MCF 10A (cell line): ENCODE measurements at regions not wholly inside any gene's neighbourhood (a gene's known extent, or its start where the extent isn't known, plus 50 kb on each side); places are given as distances from the start of the nearest gene placed in this dataset.

Source experiments
- BruUV-seq: library from RNA; stranded (reverse); fragments of 400-500 nt; replicated peaks from 2 replicates; lab custom pipeline; 2021; lab: Mats Ljungman, UMichigan
- CTCF ChIA-PET: fragments of 300-600 bp; sonication (Branson Sonifier 250); formaldehyde crosslinking; extraction: SDS; loops from one replicate; lab custom pipeline; 2021; ENCODE audit warnings: antibody characterized with exemption, inconsistent platforms; lab: Yijun Ruan, JAX
- POLR2A ChIA-PET: fragments of 300-600, 350-650 bp; sonication (Branson Sonifier 250); formaldehyde crosslinking; extraction: SDS; loops from one replicate; lab custom pipeline; 2020; ENCODE audit warnings: antibody characterized with exemption, inconsistent platforms; lab: Yijun Ruan, JAX
- DNase-seq: peaks from one replicate; pipeline ENCODE4 v3.0.0-alpha.2; 2018; ENCODE audit not compliant: unreplicated experiment
- H3K27ac Mint-ChIP-seq: one replicate; pipeline ENCODE4 v1.8.0; 2022; ENCODE audit warnings: mild to moderate bottlenecking, low read depth, mixed read lengths; ENCODE audit not compliant: unreplicated experiment
- H3K27me3 Mint-ChIP-seq: one replicate; pipeline ENCODE4 v1.8.0; 2022; ENCODE audit warnings: mixed read lengths; ENCODE audit not compliant: insufficient read depth, unreplicated experiment
- H3K36me3 Mint-ChIP-seq: one replicate; pipeline ENCODE4 v1.8.0; 2022; ENCODE audit warnings: mild to moderate bottlenecking, moderate library complexity, mixed read lengths; ENCODE audit not compliant: insufficient read depth, unreplicated experiment
- H3K4me1 Mint-ChIP-seq: one replicate; pipeline ENCODE4 v1.8.0; 2022; ENCODE audit warnings: mixed read lengths; ENCODE audit not compliant: insufficient read depth, unreplicated experiment
- H3K4me3 Mint-ChIP-seq: one replicate; pipeline ENCODE4 v1.8.0; 2022; ENCODE audit warnings: mild to moderate bottlenecking, moderate library complexity, mixed read lengths; ENCODE audit not compliant: unreplicated experiment
- H3K9me3 Mint-ChIP-seq: one replicate; pipeline ENCODE4 v1.8.0; 2022; ENCODE audit warnings: mixed read lengths; ENCODE audit not compliant: unreplicated experiment
- intact Hi-C: fragments of 100-400 bp; cut with micrococcal nuclease; formaldehyde crosslinking; loops from 2 replicates; pipeline ENCODE4 v1.14.1; 2022
- TF ChIP-seq, protein P1 (sequence below): fragments of 200-600 bp; IDR thresholded peaks from one replicate; pipeline ENCODE4 v1.8.0; 2022; ENCODE audit warnings: antibody characterized with exemption, mild to moderate bottlenecking; ENCODE audit not compliant: unreplicated experiment

DNA sequence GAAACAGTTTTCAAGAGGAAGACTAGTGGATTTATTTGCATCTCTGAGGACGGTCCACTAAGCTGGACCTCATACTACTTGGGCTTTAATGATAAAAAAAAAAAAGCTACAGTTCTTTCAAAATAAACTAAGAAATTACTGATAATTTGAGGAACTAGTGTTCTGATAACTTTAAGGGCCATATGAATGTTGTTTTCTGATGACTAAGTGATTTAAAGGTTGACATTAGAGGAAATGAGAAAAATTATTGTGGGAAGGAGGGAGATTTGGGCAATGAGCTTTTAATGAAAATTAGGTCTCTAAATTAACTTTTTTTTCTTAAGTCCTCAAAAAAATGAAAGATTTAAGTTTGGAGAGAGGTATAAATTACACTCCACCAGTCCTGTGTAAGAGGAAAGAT is 60.8 kb upstream of the IL2 start:
- POLR2A ChIA-PET, result interaction anchor here (0.6 kb wide), 2 partner anchors 344 to 648 kb away, joined by 3 read pairs; no protein-coding TSS in a partner anchor
- no TSS peak for BruUV-seq
- CTCF ChIA-PET, result interaction anchor here (0.6 kb wide), 2 partner anchors 32 to 624 kb away, joined by 3 read pairs; no protein-coding TSS in a partner anchor
- Mint-ChIP-seq H3K4me3 (no peak overlapping the region), H3K4me1 (no peaks in the 10 kb centered on the region), H3K9me3 (no peaks in the 10 kb centered on the region), H3K36me3 (no peaks in the 10 kb centered on the region), H3K27ac (no peak overlapping the region), H3K27me3 (peaks cover 13% of the 10 kb centered on the region)
- DNase-seq, result no peak
- intact Hi-C loops, result no loop called here
- TF ChIP-seq, protein P1, sequence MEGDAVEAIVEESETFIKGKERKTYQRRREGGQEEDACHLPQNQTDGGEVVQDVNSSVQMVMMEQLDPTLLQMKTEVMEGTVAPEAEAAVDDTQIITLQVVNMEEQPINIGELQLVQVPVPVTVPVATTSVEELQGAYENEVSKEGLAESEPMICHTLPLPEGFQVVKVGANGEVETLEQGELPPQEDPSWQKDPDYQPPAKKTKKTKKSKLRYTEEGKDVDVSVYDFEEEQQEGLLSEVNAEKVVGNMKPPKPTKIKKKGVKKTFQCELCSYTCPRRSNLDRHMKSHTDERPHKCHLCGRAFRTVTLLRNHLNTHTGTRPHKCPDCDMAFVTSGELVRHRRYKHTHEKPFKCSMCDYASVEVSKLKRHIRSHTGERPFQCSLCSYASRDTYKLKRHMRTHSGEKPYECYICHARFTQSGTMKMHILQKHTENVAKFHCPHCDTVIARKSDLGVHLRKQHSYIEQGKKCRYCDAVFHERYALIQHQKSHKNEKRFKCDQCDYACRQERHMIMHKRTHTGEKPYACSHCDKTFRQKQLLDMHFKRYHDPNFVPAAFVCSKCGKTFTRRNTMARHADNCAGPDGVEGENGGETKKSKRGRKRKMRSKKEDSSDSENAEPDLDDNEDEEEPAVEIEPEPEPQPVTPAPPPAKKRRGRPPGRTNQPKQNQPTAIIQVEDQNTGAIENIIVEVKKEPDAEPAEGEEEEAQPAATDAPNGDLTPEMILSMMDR, result no peak

DNA sequence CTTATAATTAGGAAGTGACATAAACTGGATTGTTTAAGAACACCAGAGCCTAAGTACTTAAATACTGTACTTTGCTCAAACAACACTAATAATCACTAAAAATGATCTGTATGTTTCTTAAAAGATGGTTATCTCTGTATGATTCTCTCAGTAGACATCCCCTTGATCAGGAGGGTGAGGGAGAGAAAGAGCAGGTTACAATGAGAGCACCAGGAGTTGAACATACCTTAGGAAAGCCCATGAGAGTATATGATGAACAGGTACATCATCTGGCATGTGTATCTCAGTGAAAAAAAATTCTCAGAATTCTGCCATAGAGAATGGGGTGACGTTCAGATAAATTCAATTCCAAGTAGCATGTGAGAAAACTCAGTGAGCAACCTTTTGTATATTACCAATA is 59.9 kb upstream of the IL2 start:
- intact Hi-C loops, result no loop called here

DNA sequence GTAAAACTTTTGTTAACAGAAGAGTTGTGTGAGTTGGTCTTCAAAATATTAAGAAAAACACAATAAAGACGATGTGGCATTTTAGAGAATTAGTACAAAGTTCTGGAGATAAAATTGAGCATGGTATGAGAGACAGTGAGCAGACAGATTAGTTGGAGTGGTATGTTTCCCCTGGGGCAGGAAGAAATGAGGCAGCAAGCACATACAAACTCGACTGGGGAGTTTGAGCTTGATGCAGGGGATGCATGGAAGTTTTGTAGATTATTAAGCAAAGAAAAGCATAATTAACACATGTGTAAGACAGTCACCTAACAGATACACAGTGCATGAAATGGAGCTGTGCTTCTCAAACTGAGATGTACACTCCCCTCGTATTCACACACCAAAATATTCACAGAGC is 58.1 kb upstream of the IL2 start:
- intact Hi-C loops, result no loop called here
- Mint-ChIP-seq H3K36me3 (no peaks in the 10 kb centered on the region), H3K27ac (no peak overlapping the region), H3K27me3 (peaks cover 13% of the 10 kb centered on the region), H3K4me1 (no peaks in the 10 kb centered on the region), H3K4me3 (no peak overlapping the region), H3K9me3 (no peaks in the 10 kb centered on the region)
- TF ChIP-seq, protein P1, result no peak
- DNase-seq, result no peak
- ChIA-PET CTCF (interaction anchor here (1.3 kb wide), 1 partner anchor 24 kb away, joined by 4 read pairs; no protein-coding TSS in a partner anchor), POLR2A (no interaction called here)
- no TSS peak for BruUV-seq

More for the DNA sequence above, 59.9 kb upstream of the IL2 start:
- H3K27me3 Mint-ChIP-seq, result peaks cover 13% of the 10 kb centered on the region
- BruUV-seq, result no TSS peak
- ChIA-PET CTCF (no interaction called here), POLR2A (no interaction called here)
- H3K27ac Mint-ChIP-seq, result no peak overlapping the region
- TF ChIP-seq, protein P1, result no peak
- H3K9me3 Mint-ChIP-seq, result no peaks in the 10 kb centered on the region
- no peak overlapping the region for H3K4me3 Mint-ChIP-seq
- H3K4me1 Mint-ChIP-seq, result no peaks in the 10 kb centered on the region
- no peaks in the 10 kb centered on the region for H3K36me3 Mint-ChIP-seq
- no peak for DNase-seq

DNA sequence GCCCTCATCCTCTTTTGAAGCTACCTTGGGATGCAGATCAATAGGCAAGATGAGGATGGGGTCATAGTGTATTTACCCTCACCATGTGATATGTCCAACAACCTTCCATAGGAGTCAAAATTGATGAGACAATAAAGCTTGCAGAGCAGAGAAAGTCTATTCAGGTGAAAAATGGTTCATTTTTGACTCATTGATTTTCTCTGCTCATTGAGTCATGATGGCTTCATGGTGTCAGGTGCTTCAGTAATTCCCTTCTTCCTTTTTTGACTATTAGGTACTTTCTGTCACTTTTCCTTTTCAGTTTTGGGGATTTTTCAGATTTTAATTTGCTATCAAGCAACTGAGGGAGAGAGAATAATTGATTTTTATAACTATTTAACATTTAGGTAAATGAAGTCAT is 55.9 kb upstream of the IL2 start:
- no peaks in the 10 kb centered on the region for H3K36me3 Mint-ChIP-seq
- H3K27me3 Mint-ChIP-seq, result peaks cover 13% of the 10 kb centered on the region
- ChIA-PET POLR2A (no interaction called here), CTCF (no interaction called here)
- H3K9me3 Mint-ChIP-seq, result no peaks in the 10 kb centered on the region
- no peak overlapping the region for H3K4me3 Mint-ChIP-seq
- DNase-seq, result no peak
- no peaks in the 10 kb centered on the region for H3K4me1 Mint-ChIP-seq
- no peak overlapping the region for H3K27ac Mint-ChIP-seq
- BruUV-seq, result no TSS peak
- intact Hi-C loops, result no loop called here
- TF ChIP-seq, protein P1, result no peak
